HG03103 (cell line): ENCODE measurements at regions not wholly inside any gene's neighbourhood (a gene's known extent, or its start where the extent isn't known, plus 50 kb on each side); places are given as distances from the start of the nearest gene placed in this dataset.

Source experiments
- ATAC-seq: cut with Tn5 transposase; IDR thresholded peaks from one replicate; pipeline ENCODE4 v1.9.1; 2021; ENCODE audit warnings: low read depth; ENCODE audit not compliant: unreplicated experiment

DNA sequence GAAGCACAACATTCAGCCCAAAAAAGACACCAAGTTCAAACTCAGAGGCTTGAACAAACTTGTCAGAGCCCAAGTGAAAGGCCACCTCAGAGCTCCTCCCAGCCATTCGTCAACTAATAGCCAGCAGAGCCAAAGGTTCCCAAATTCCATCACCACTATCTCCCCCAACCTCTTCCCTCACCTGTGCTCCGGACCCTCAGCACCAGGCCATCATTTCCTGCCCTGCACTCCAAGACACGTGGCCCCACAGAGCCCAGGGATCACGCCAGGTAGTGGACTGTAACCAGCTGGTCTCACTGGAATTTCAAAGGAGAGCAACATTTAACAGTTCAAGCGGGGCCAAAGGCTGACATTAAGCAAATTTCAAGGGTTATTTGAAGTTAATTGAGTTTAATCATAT is 245.2 kb upstream of the IGF1R start:
- no peak for ATAC-seq

DNA sequence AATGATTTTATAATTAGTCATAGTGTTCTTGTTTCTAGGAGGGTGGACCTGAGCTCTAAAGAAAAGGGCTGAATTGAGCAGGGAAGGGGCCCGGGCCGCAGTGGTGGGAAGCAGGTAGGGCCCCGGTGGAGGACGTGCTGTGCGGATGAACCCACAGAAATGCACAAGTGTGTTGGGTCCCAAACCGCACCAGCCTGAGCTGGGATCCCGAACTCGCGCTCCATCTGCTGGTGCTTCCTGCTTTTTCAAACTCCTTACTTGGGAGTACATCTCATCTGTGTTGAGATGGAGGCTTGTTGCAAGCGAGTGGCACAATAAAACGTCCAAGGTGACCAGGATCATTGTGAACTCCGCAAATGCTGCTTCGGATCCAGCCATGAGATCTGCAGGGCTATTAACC is 244.8 kb upstream of the IGF1R start:
- ATAC-seq: no peak

DNA sequence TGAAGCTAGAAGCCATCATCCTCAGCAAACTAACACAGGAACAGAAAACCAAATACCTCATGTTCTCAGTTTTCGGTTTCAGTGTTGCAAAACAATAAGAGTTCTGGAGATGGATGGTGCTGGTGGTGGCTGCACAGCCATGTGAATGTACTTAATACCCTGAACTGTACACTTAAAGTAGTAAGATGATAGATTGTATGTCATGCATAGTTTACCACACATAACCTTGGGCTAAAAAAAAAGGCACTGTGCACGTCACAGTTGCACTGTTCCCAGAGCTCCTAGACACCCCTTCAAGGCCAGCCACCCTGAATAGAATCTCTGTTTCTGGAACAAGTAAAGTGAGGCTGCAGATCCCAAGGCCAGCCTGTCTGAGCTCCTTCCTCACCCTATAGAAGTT is 243.3 kb upstream of the IGF1R start:
- ATAC-seq: no peak

DNA sequence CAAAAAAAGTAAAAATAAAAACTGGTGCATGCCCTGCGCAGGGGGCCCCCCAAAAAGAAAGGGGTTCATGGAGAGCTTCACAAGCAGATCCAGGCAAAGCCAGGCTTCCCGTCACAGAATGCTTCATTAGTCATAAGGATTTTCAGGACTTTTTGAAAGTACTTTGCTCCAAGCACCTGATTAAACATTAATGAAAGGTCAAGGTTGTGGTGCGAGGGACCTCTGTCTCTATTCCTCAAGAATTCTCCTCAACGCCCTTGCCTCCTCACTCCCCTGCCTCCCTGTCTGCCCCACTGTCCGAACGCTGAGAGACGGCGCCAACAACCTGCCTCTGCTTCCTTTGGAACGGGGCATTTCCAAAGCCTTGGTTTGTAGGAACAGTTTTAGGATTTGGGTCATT is 240.1 kb upstream of the IGF1R start:
- no peak for ATAC-seq

DNA sequence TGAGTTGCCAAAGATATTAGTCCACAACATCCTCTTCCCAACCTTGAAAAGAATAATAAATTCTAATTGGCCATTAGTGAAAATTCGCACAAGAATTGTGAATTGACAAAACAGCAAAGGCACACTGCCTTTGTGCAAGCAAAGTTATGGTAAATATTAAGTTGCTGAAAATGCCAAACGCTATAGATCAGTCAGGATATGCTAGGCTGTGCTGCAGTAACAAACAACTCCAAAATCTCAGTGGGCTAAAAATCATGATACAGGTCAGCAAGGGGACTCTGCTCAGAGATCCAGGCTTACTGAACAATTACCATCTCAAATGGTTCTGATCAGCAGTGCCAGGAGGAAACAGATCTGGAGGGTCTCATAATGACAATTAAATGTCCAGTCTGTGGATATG is 238.0 kb upstream of the IGF1R start:
- ATAC-seq: no peak

DNA sequence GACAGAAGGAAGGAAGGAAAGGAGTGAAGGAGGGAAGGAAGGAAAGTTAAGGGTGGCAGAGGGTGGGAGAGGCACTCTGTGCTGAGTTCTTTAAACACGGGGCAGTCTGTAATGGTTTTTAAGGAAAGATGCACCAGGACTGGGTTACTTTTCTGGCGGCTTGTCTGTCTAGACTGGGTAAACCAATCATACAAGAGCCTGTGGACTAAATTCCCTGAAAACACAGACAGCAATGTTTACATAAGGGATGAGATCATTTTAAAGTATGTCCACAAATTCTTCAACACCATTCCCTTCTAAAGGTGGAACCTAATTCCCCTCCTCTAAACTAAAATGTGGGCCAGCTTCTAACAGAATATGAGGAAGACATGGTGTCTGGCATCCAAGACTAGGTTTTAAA is 235.5 kb upstream of the IGF1R start:
- ATAC-seq: no peak

DNA sequence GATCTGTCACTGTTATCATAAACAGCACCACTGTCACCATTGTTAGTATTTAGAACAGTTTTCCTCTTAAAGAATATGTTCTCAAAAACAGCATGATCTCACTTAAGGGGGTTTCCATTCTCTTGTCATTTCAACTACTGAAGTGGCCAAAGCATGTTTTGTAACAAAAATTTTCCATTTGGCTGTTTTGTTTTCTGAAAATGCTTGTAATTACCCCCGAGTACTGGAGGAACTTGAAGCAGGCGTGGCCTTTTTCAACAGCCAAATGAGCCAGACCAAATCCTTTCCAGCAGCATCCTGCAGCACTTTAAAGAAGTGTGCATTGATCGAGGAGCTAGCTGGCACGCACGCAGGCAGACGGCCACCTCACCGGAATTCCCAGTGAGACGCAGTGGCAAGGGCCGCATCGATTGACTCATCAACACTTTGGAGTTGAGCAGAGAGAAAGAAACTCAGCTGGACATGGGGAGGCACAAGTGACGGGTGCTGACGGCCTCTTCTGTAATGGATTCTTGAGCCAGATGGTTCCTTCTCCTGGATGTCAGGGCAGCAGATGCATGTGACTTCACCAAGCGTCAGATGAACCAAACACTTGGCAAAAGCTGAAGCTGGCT is 234.3 kb upstream of the IGF1R start:
- no peak for ATAC-seq

DNA sequence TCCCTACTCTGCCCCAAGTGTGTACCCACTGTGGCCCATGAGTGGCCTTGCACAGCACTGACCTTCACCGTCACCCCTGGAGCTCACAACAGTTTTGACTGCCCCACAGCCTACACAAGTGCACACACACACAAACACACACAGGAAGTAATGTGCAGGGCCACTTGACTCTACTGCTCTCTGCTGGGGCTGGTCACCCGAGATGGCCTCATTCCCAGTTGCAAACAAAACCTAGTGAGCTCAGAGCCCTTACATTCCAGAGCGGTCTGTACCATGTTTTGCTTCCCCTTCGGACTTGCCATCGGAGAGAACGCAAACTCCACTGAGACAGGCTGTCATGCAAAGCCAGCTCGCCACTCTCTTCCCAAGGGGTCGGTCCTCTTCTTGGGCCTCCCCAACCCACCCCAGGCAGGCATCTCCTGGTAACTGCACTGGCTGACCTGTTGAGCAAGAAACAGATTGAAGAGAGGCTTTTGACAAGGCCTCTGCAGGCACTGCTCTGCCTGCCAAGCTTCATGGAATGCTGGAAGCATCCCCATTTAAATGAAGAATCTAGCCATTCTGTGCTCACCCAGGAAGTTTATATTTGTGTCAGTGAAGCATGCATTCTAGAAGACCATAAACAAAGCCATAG is 232.0 kb upstream of the IGF1R start:
- ATAC-seq: no peak

DNA sequence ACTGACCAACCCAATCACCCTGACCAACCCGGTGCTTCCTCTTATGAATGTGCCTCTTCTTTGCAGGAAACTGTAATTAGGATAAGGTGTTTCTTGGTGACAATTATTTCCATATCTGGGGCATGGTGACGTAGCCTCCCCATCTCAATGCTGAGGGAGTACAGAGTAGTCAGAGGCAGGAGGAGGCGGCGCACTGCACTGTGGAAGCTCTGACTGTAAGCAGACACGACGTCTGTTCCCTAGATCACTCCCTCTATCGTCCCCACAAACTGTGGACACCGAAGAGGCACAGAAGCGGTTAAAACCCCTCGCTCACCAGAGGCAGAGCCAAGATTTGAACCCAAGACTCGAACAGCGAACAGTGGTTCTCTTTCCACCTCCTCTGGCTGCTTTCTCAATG is 231.0 kb upstream of the IGF1R start:
- no peak for ATAC-seq

DNA sequence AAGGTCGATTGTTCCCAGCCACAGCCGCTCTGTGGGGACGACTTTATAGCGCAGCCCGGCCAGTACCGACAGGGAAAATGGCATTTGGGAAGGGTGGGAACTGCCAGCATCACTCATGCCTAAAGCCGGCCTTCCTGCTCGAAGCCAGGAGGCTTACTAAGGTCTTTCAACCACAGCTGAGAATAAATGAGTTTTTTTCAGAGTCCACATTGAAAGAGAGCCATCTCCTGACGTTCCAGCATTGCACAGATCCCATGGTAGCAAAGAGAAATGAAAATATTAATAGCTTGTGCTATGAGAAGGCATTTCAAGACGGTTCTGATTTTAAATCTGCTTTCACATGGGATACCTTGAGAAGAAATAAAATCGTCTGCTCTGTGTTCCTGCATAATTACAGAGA is 230.2 kb upstream of the IGF1R start:
- ATAC-seq: no peak

DNA sequence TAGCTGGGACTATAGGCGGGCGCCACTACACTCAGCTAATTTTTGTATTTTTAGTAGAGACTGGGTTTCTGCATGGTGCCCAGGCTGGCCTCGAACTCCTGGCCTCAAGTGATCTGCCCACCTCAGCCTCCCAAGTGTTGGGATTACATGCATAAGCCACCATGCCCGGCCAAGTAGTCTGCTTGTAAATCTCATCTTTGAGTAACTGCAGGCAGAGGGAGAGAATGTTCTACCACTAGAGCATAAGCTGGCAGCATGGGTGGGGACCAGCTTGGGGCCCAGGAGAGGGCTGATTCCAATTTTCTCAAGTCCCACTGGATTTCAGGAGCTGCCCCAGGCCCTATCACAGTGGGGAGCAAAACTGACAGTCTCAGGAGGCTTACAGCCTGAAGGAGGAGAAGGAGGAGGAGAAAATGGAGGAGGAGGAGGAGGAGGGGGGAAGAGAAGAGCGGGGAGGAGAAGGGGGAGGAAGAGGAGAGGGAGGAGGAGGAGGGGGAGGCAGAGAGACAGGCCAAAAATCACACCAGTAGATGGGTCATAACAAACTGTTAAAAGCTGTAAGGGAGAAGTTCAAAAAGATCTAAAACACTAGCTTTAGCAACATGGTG is 229.1 kb upstream of the IGF1R start:
- no peak for ATAC-seq

DNA sequence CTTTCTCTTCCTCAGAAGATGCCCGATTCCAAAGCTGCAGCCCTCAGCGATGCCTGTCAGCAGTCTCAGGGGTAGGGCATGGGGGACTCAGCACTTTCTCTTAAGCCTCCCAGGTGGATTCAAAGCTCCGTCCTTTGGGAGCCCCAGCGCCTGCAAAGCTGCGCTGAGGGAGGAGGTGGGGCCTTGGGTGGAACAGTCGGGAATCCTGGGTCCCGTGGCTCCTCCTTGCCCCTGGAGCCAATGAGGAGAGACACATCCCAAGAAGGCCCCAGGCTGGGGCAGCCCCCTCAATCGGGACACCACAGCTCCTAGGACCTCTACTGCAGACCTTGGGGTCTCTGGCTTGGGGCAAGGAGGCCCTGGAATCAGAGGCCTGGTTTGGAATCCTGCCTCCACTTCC is 227.5 kb upstream of the IGF1R start:
- ATAC-seq: no peak

DNA sequence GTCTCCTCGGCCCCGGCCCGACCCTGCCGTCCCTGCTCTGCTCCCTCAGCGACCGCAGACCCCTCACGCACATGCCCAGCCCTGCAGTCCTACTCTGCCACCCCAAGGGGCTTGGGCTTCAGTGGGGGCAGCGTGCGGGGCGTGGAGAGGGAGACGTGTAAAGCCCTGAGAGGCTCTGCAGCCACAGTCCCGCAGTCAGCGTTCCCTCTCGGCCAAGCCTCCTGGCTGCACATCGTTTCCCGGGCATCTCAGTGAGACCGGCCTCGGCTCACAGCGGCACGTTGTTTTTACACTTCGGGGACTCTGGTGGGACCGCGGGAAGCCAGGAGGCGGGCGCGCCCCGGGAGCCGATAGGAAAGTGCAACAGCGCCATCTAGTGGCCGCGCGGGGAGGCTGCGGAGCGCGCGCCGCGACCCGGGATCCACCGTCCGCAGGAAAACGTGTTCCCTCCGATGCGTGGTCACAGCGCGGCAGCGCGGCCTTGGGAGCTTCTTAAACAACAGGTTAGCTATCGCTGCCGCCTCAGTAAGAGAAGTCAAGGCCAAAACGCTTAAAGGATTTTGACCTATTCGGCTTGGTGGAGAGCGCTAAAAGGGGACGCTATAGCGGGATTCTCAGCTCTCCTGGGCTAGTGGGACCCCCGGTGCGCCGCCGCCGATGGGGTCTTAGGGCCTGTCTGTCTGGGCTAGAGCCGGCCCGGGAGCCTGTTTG is 226.8 kb upstream of the IGF1R start:
- peak; percentile 86 for ATAC-seq

DNA sequence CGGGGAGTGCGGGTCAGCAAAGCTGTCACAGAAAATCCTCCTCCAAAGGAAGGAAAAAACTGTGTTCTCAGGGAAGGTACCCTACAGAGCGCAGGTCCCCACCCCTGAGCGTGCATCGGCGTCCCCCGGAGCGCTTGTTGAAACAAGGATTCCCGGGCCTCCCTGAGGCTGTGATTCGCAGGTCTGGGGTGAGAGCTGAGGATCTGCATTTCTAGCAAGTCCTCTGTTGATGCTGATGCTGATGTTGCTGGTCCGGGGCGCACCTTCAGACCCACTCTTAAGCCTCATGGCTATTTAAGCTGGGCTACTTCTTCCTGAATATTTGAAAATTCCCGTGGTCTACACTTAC is 226.2 kb upstream of the IGF1R start:
- no peak for ATAC-seq

DNA sequence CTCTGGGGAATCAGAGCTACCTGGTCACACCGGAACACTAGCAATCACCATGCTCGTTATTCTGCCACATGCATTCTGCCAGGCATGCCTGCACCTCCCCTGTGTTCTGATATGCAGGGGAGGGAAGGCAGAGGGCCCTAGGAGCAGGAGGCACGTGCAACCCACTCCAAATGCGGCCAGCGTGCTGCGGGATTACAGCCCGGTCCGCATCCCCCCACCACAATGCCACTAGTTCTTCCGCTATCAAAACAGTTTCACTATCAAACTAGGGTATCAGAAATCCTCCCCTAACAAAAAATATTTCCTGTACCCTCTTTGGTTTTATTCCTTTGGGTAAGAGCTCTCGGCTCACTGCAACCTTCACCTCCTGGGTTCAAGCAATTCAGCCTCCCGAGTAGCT is 223.2 kb upstream of the IGF1R start:
- ATAC-seq: no peak

DNA sequence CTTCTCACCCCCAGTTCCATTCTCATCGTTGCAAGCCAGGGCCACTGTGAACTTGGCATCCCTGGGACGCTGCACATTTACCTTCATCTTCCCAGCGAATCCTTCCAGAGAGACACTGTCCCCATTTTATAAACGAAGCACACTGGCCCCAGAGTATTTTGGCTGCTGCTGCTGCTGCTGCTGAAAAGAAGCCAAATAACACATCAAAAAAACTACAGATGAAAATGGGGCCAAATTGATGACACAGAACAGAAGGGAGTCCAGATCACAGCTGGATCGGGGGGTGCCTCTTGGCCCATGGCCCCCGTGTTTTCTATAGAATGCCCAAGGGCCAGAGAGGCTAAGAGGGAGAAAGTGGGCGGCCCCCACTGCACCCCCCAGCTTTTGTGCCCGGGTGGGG is 221.0 kb upstream of the IGF1R start:
- ATAC-seq: no peak

DNA sequence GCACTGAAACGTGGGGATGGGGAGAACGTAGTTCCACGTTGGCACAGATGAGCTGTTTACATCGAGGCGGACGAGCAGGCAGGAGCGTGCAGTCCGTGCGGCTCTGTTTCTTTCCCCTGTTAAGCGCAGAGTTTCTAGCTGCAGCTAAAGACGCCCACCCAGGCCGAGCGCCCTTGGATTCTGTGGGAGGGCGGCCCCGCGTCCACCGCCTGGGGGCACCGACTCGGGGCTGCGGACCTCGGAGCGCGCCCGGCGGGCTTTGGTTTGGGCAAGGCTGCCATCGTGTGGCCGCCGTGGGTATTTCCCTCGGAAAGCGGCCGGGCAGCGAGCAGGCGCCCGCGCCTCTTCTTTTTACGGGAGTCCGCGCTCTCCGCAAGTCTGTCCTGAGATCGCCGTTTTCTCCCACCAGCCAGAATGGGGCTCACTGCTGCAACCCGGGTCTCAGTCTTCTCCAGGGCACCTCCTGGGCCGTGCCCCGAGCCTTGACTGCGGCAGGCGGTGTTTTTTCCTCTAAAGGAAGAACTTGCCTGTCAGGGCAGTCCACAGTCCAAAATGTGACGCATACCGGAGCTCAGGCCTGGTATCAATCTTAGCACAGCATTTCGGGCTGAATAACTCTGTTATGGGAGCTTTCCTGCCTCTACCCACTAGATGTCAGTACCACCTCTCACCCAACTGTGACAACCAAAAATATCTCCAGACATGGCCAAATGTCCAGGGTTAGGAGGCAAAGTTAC is 219.9 kb upstream of the IGF1R start:
- peak; percentile 89 for ATAC-seq

DNA sequence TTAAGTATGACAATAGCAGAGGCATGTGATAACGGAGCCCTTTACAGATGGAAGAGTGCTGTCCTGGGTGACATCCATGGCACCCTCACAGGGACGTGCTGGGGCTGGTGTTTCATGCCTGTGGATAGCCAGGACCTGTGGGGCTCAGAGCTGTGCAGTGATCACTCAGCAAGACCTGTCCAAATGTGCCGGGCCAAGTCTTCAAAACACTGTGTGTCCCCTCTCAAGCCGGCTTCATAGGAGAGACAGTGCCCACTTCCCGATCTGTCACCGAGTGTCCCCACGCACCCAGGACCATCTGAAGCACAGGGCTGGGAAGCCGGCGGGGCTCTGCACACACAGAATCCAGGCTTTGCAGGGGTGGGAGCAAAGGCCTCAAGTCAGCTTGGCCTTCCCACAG is 217.2 kb upstream of the IGF1R start:
- no peak for ATAC-seq

DNA sequence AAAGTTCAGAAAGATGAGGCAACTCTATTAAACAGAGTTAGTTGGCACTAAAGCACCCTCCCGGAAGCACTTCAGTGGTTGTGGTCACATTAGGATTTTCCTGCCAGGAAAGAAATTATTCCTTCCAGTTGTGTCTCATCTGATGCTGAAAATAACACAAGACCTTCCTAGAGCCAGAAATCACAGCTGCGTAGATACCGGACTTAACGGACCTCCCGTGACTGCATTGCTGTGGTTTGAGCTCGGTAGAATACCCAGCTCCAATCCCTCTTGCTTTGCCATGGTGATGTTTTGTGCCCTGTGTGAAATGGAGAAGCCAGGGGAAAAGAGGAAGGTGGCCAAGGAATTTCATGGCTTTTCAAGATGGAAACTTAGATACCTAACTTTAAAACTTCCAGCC is 215.0 kb upstream of the IGF1R start:
- no peak for ATAC-seq

DNA sequence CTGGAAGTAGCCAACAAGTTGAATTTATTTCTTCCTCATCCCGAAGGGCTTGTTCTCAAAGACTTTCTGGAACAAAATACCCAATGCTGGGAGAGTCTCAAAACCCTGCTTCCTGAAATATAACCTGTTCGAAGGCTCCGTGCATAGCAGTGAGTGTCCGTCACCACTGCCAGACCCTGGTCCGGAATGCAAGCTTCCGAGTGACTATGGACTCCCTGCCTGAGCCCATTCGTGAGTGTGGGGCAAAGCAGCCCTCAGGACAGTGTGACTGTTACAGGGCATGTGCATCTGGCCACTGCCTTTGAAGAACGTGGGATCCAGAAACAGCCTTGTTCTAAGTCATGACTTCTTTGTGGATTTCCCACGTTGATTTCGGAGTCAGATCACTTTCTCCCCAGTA is 214.5 kb upstream of the IGF1R start:
- ATAC-seq: no peak

DNA sequence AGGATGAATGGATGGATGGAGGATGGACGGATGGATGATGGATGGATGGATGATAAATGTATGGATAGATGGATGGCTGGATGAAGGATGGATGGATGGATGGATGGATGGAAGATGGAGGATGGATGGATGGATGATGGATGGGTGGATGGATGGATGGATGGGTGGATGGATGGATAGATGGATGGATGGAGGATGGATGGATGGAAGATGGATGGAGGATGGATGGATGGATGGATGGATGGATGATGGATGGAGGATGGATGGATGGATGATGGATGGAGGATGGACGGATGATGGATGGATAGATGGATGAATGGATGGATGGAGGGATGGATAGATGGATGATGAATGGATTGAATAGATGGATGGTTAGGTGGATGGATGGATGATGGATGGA is 210.6 kb upstream of the IGF1R start:
- no peak for ATAC-seq
